ENCODE measurements at regions not wholly inside any gene's neighbourhood (a gene's known extent, or its start where the extent isn't known, plus 50 kb on each side); places are given as distances from the start of the nearest gene placed in this dataset.
"Not testable (repeated sequence)": the region's sequence is repeated elsewhere in the genome, so short reads cannot be mapped to it uniquely, and the experiment has no call there.

GRCh38 chr6:69466979-69467570 is 329.7 kb downstream of the LMBRD1 start:
- DNase-seq: no peak

- no peak for DNase-seq
Observed at GRCh38 chr6:69465866-69466265, 330.9 kb downstream of the LMBRD1 start.

GRCh38 chr6:69456086-69456485 is 340.7 kb downstream of the LMBRD1 start:
- no peak for DNase-seq

- not testable (repeated sequence) for DNase-seq
Observed at GRCh38 chr6:69454619-69455018, 342.2 kb downstream of the LMBRD1 start.

- not testable (repeated sequence) for DNase-seq
Observed at GRCh38 chr6:69450493-69450892, 346.3 kb downstream of the LMBRD1 start.

GRCh38 chr6:69449887-69450286 is 346.9 kb downstream of the LMBRD1 start:
- no peak for DNase-seq

All from inflammatory macrophage treated with lipopolysaccharide for 1 hour (primary cell).